ENCODE measurements at regions not wholly inside any gene's neighbourhood (a gene's known extent, or its start where the extent isn't known, plus 50 kb on each side); places are given as distances from the start of the nearest gene placed in this dataset.
A peak's percentile ranks its signal among the peaks of the same experiment; 100 is the strongest.

DNA sequence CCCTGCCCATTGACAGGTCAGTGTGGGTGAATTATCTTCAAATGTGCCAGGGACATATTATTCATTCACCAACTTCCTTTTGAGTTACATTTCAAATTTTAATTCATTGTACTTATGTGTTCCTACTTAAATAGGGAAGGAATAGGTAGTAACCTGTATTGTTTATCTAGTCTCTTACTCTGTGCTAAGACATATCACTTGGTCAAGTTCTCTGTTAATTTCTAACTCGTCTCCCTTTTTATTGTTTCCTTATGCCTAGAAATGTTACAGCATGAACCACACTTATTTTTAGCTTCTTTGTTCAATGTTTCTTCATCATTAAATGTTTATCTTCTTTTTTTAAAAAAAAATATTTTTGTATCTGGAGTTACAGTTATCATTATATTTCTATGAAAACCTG, 151.9 kb downstream of the HAUS1 start:
- H3K36me3 ChIP-seq (ENCODE audit: control insufficient read depth, insufficient read depth, low read length): no peaks in the 10 kb centered on the region
- no peaks in the 10 kb centered on the region for H3K27me3 ChIP-seq (ENCODE audit: control insufficient read depth, insufficient read depth, low read length)
- no peak for DNase-seq (ENCODE audit: low read depth)
- no peak for FAIRE-seq
- TF ChIP-seq, protein P1, sequence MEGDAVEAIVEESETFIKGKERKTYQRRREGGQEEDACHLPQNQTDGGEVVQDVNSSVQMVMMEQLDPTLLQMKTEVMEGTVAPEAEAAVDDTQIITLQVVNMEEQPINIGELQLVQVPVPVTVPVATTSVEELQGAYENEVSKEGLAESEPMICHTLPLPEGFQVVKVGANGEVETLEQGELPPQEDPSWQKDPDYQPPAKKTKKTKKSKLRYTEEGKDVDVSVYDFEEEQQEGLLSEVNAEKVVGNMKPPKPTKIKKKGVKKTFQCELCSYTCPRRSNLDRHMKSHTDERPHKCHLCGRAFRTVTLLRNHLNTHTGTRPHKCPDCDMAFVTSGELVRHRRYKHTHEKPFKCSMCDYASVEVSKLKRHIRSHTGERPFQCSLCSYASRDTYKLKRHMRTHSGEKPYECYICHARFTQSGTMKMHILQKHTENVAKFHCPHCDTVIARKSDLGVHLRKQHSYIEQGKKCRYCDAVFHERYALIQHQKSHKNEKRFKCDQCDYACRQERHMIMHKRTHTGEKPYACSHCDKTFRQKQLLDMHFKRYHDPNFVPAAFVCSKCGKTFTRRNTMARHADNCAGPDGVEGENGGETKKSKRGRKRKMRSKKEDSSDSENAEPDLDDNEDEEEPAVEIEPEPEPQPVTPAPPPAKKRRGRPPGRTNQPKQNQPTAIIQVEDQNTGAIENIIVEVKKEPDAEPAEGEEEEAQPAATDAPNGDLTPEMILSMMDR (IDR thresholded peaks at IDR 0.05; ENCODE audit: insufficient read depth, low read length, severe bottlenecking): no peak
- no peak overlapping the region for H3K4me3 ChIP-seq (ENCODE audit: low read depth, low read length)

DNA sequence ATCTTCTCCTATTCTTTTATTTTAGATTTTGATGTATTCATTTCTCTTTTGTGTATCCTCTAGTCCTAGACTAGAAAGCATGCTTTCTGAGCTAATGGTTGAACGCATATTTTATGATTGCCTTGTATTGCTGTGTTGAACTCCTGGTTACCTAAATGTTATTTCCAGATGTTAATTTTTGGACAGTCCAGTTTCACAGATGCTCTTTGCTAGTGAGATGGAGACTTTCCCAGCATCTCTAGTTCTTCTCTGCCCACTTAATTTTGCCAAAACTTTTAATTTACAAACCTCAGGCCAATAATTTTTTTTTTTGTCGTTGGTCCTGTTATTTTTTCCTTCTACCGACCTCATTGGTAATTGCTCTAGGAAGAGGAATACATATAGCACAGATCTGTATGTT, 153.2 kb downstream of the HAUS1 start:
- H3K4me3 ChIP-seq (ENCODE audit: low read depth, low read length): no peak overlapping the region
- TF ChIP-seq, protein P1 (IDR thresholded peaks at IDR 0.05; ENCODE audit: insufficient read depth, low read length, severe bottlenecking): no peak
- no peaks in the 10 kb centered on the region for H3K27me3 ChIP-seq (ENCODE audit: control insufficient read depth, insufficient read depth, low read length)
- no peak for FAIRE-seq
- no peak for DNase-seq (ENCODE audit: low read depth)
- no peaks in the 10 kb centered on the region for H3K36me3 ChIP-seq (ENCODE audit: control insufficient read depth, insufficient read depth, low read length)

GRCh38 chr18:46260016-46260878, 156.1 kb downstream of the HAUS1 start:
- FAIRE-seq: peak; percentile 47
- peak; percentile 75 for DNase-seq (ENCODE audit: low read depth)
- H3K4me3 ChIP-seq (ENCODE audit: low read depth, low read length): no peak overlapping the region
- no peaks in the 10 kb centered on the region for H3K27me3 ChIP-seq (ENCODE audit: control insufficient read depth, insufficient read depth, low read length)
- TF ChIP-seq, protein P1 (IDR thresholded peaks at IDR 0.05; ENCODE audit: insufficient read depth, low read length, severe bottlenecking): no peak
- H3K36me3 ChIP-seq (ENCODE audit: control insufficient read depth, insufficient read depth, low read length): peaks cover 3% of the 10 kb centered on the region

DNA sequence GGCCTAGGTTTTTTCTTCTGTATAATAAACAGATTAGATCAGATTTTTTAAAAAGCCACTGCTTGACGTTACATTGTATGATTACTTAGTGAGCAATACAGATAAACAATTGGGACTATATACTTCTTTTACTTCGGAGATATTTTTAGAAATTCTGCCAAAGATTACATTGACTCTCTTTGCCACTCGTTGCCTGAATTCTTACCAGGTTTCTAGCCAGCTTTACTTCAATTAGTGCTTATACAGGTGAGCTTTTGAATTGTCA, 156.6 kb downstream of the HAUS1 start:
- no peak for FAIRE-seq
- TF ChIP-seq, protein P1 (IDR thresholded peaks at IDR 0.05; ENCODE audit: insufficient read depth, low read length, severe bottlenecking): no peak
- Histone ChIP-seq H3K27me3 (ENCODE audit: control insufficient read depth, insufficient read depth, low read length) (no peaks in the 10 kb centered on the region), H3K4me3 (ENCODE audit: low read depth, low read length) (no peak overlapping the region), H3K36me3 (ENCODE audit: control insufficient read depth, insufficient read depth, low read length) (peaks cover 5% of the 10 kb centered on the region)
- no peak for DNase-seq (ENCODE audit: low read depth)

DNA sequence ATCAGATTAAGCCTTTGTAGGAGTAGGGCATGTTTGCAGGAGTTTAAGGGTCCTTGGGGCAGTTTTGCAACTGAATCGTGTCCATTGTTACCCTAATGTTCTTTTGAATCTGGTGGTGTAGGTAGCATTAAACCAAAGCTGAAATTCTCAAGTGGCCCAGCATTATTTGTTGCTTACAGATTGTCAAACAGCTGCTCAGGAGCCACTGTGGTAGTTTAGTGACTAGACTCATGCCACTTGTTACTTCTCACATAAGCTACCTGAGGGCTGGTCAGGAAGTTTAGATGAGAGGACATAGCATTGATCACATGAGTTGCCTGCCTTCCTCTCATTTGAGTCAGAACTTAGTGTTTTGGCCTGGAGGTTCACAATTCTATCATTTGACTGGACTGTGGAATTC, 157.6 kb downstream of the HAUS1 start:
- Histone ChIP-seq H3K36me3 (ENCODE audit: control insufficient read depth, insufficient read depth, low read length) (peaks cover 5% of the 10 kb centered on the region), H3K4me3 (ENCODE audit: low read depth, low read length) (no peak overlapping the region), H3K27me3 (ENCODE audit: control insufficient read depth, insufficient read depth, low read length) (no peaks in the 10 kb centered on the region)
- FAIRE-seq (no peak), DNase-seq (ENCODE audit: low read depth) (peak; percentile 47)
- TF ChIP-seq, protein P1 (IDR thresholded peaks at IDR 0.05; ENCODE audit: insufficient read depth, low read length, severe bottlenecking): no peak

- FAIRE-seq: no peak
These were observed 158.7 kb downstream of the HAUS1 start for GRCh38 chr18:46262856-46263255.

More at GRCh38 chr18:46262856-46263255, 158.7 kb downstream of the HAUS1 start:
- Histone ChIP-seq H3K27me3 (ENCODE audit: control insufficient read depth, insufficient read depth, low read length) (no peaks in the 10 kb centered on the region), H3K36me3 (ENCODE audit: control insufficient read depth, insufficient read depth, low read length) (peaks cover 5% of the 10 kb centered on the region), H3K4me3 (ENCODE audit: low read depth, low read length) (no peak overlapping the region)
- peak; percentile 65 for DNase-seq (ENCODE audit: low read depth)
- TF ChIP-seq, protein P1 (IDR thresholded peaks at IDR 0.05; ENCODE audit: insufficient read depth, low read length, severe bottlenecking): no peak
